H1 (cell line): ENCODE measurements at regions not wholly inside any gene's neighbourhood (a gene's known extent, or its start where the extent isn't known, plus 50 kb on each side); places are given as distances from the start of the nearest gene placed in this dataset.

Experiments
- CTCF ChIA-PET: fragments of 300-600 bp; sonication (Branson Sonifier 250); formaldehyde crosslinking; loops from one replicate; lab custom pipeline; 2021; ENCODE audit not compliant: partially characterized antibody; lab: Charles Lee
- POLR2A ChIA-PET: fragments of 300-600 bp; sonication (Branson Sonifier 250); formaldehyde crosslinking; loops from one replicate; lab custom pipeline; 2021; ENCODE audit warnings: inconsistent platforms; ENCODE audit not compliant: partially characterized antibody; lab: Charles Lee
- DNase-seq, 2 experiments: peaks; one replicate each; pipeline versions ENCODE4 v3.0.0 to v3.0.0-alpha.2; 2010 to 2022; ENCODE audit warnings: low spot score in 2 of 2, low read depth in 1 of 2, mixed read lengths in 1 of 2
- FAIRE-seq: peaks from 2 replicates; lab custom pipeline; 2011; peaks lifted over from hg19 to GRCh38; lab: Jason Lieb, UNC
- H2AFZ ChIP-seq: 2 replicates; pipeline ENCODE4 v1.8.1; 2012; ENCODE audit warnings: low read length, inconsistent platforms
- H2AK5ac ChIP-seq: 2 replicates; pipeline ENCODE4 v1.6.1; 2013; ENCODE audit warnings: low read depth, low read length
- H2BK120ac ChIP-seq: replicated peaks from 2 replicates; pipeline ENCODE3; 2013; ENCODE audit warnings: low read depth, low read length, inconsistent platforms
- H2BK12ac ChIP-seq: 2 replicates; pipeline ENCODE4 v1.6.1; 2013; ENCODE audit warnings: low read depth, low read length
- H2BK15ac ChIP-seq: 2 replicates; pipeline ENCODE4 v1.6.1; 2013; ENCODE audit warnings: low read length
- H2BK20ac ChIP-seq: 2 replicates; pipeline ENCODE4 v1.6.1; 2013; ENCODE audit warnings: low read length
- H2BK5ac ChIP-seq: 2 replicates; pipeline ENCODE4 v1.6.1; 2013; ENCODE audit warnings: low read depth, low read length
- H3K14ac ChIP-seq: 2 replicates; pipeline ENCODE4 v1.6.1; 2013; ENCODE audit warnings: inconsistent platforms; ENCODE audit not compliant: insufficient read length
- H3K18ac ChIP-seq: 2 replicates; pipeline ENCODE4 v1.6.1; 2013; ENCODE audit warnings: low read length; ENCODE audit errors: extremely low read depth
- H3K23ac ChIP-seq: 2 replicates; pipeline ENCODE4 v1.6.1; 2013; ENCODE audit warnings: inconsistent platforms; ENCODE audit not compliant: insufficient read length
- H3K23me2 ChIP-seq: 2 replicates; pipeline ENCODE4 v1.6.1; 2013; ENCODE audit warnings: low read depth, low read length
- H3K27ac ChIP-seq: 2 replicates; pipeline ENCODE4 v1.6.1; 2011; ENCODE audit warnings: low read depth, low read length, inconsistent platforms
- H3K27me3 ChIP-seq, 4 experiments: replicated peaks in 1 of 4; 1 replicate in 1 of 4; 2 replicates in 3 of 4; pipeline versions ENCODE4 v1.6.1 to v1.8.1; 2011 to 2013; ENCODE audit warnings: low read length in 3 of 4, mild to moderate bottlenecking in 3 of 4, inconsistent platforms in 2 of 4, mixed read lengths in 2 of 4, moderate library complexity in 1 of 4; ENCODE audit not compliant: control insufficient read depth in 3 of 4, insufficient read depth in 3 of 4; ENCODE audit errors: extremely low read depth in 1 of 4
- H3K36me3 ChIP-seq, 4 experiments: 2 replicates each; pipeline versions ENCODE4 v1.6.1 to v1.8.1; 2011 to 2013; ENCODE audit warnings: mild to moderate bottlenecking in 4 of 4, low read length in 3 of 4, moderate library complexity in 2 of 4, control low read depth in 1 of 4, inconsistent platforms in 1 of 4; ENCODE audit not compliant: insufficient read depth in 4 of 4, control insufficient read depth in 2 of 4
- H3K4ac ChIP-seq: replicated peaks from 2 replicates; pipeline ENCODE3; 2013; ENCODE audit warnings: low read length, low read depth, mixed read lengths, inconsistent platforms; ENCODE audit not compliant: insufficient read length
- H3K4me1 ChIP-seq, 4 experiments: replicated peaks in 1 of 4; 1 replicate in 1 of 4; 2 replicates in 3 of 4; pipeline versions ENCODE4 v1.6.1 to v1.8.1; 2011 to 2013; ENCODE audit warnings: low read length in 3 of 4, inconsistent platforms in 2 of 4, mixed read lengths in 1 of 4; ENCODE audit not compliant: insufficient read depth in 4 of 4, control insufficient read depth in 3 of 4
- H3K4me2 ChIP-seq, 2 experiments: 2 replicates each; pipeline versions ENCODE4 v1.6.1 to v1.8.1; 2011 to 2013; ENCODE audit warnings: low read depth in 2 of 2, low read length in 2 of 2, control low read depth in 1 of 2, inconsistent platforms in 1 of 2, mild to moderate bottlenecking in 1 of 2; ENCODE audit not compliant: insufficient read depth in 1 of 2
- H3K4me3 ChIP-seq, 4 experiments: fragments of 200-600, 300-600 bp in 1 of 4; sonication (generic), shearing (Covaris generic), sonication (Bioruptor Twin) in 1 of 4; 2 replicates each; pipeline versions ENCODE4 v1.5.1 to v1.8.1; 2011 to 2016; ENCODE audit warnings: low read length in 4 of 4, low read depth in 3 of 4, control low read depth in 2 of 4, inconsistent platforms in 2 of 4, mild to moderate bottlenecking in 2 of 4, mixed read lengths in 1 of 4, moderate library complexity in 1 of 4; ENCODE audit not compliant: insufficient read depth in 2 of 4; ENCODE audit errors: extremely low read depth in 1 of 4
- H3K56ac ChIP-seq: replicated peaks from 2 replicates; pipeline ENCODE3; 2013; ENCODE audit warnings: low read depth, mild to moderate bottlenecking, mixed read lengths, low read length, inconsistent platforms; ENCODE audit not compliant: insufficient read length
- H3K79me1 ChIP-seq: 2 replicates; pipeline ENCODE4 v1.6.1; 2013; ENCODE audit warnings: low read depth, low read length, control low read depth
- H3K79me2 ChIP-seq, 2 experiments: 2 replicates each; pipeline versions ENCODE4 v1.6.1 to v1.8.1; 2012 to 2013; ENCODE audit warnings: low read length in 2 of 2, mild to moderate bottlenecking in 2 of 2, inconsistent platforms in 1 of 2; ENCODE audit not compliant: insufficient read depth in 2 of 2, control insufficient read depth in 1 of 2
- H3K9ac ChIP-seq, 4 experiments: replicated peaks in 1 of 4; 1 replicate in 1 of 4; 2 replicates in 3 of 4; pipeline versions ENCODE4 v1.6.1 to v1.8.1; 2011 to 2013; ENCODE audit warnings: low read depth in 3 of 4, low read length in 3 of 4, control low read depth in 2 of 4, mild to moderate bottlenecking in 2 of 4, moderate library complexity in 2 of 4, inconsistent platforms in 1 of 4; ENCODE audit errors: extremely low read depth in 1 of 4
- H3K9me3 ChIP-seq, 2 experiments: 2 replicates each; pipeline versions ENCODE4 v1.6.1 to v1.8.1; 2012 to 2013; ENCODE audit warnings: mild to moderate bottlenecking in 2 of 2, moderate library complexity in 2 of 2, control low read depth in 1 of 2, inconsistent platforms in 1 of 2, low read depth in 1 of 2, low read length in 1 of 2, mixed read lengths in 1 of 2; ENCODE audit not compliant: insufficient read depth in 2 of 2
- H4K20me1 ChIP-seq, 2 experiments: replicated peaks in 1 of 2; 2 replicates each; pipeline versions ENCODE3 to v1.8.1; 2011 to 2013; ENCODE audit warnings: inconsistent platforms in 2 of 2, low read length in 2 of 2, mild to moderate bottlenecking in 1 of 2; ENCODE audit not compliant: insufficient read depth in 2 of 2, control insufficient read depth in 1 of 2
- H4K5ac ChIP-seq: 2 replicates; pipeline ENCODE4 v1.6.1; 2013; ENCODE audit warnings: low read length, low read depth, mixed read lengths, inconsistent platforms; ENCODE audit not compliant: insufficient read length
- H4K8ac ChIP-seq: 2 replicates; pipeline ENCODE4 v1.8.0; 2013; ENCODE audit warnings: mild to moderate bottlenecking, moderate library complexity, low read length, inconsistent platforms; ENCODE audit not compliant: insufficient read depth; ENCODE audit errors: extremely low read depth
- H4K91ac ChIP-seq: replicated peaks from 2 replicates; pipeline ENCODE3; 2013; ENCODE audit warnings: low read length, mixed read lengths, inconsistent platforms; ENCODE audit not compliant: insufficient read length
- CEBPB ChIP-seq: IDR thresholded peaks from 2 replicates; pipeline ENCODE4 v1.6.1; 2012; ENCODE audit warnings: low read depth, low read length
- CHD2 ChIP-seq: IDR thresholded peaks from 2 replicates; pipeline ENCODE4 v1.6.1; 2012; ENCODE audit warnings: low read length, improper control_type of control experiment
- CREB1 ChIP-seq: IDR thresholded peaks from 2 replicates; pipeline ENCODE4 v1.6.1; 2012; ENCODE audit warnings: inconsistent platforms
- POLR2A ChIP-seq, 2 experiments: IDR thresholded peaks; 1 replicate in 1 of 2; 2 replicates in 1 of 2; pipeline ENCODE4 v1.6.1; 2011; ENCODE audit warnings: low read depth in 2 of 2, low read length in 2 of 2, mild to moderate bottlenecking in 2 of 2; ENCODE audit errors: control extremely low read depth in 1 of 2
- TEAD4 ChIP-seq: IDR thresholded peaks from 2 replicates; pipeline ENCODE4 v1.6.1; 2012; ENCODE audit warnings: low read depth, low read length, inconsistent platforms, mixed read lengths
- WGBS, 2 experiments: shearing (Covaris generic) in 1 of 2; methylation state at CpG; one replicate each; pipeline versions ENCODE4 v1.1.6 to v1.1.7; 2013 to 2015; ENCODE audit warnings: low lambda C conversion rate in 2 of 2, mixed read lengths in 2 of 2, inconsistent platforms in 1 of 2, low coverage in 1 of 2, missing lambda C conversion rate in 1 of 2; ENCODE audit not compliant: insufficient replicate concordance in 2 of 2, insufficient coverage in 1 of 2, insufficient read length in 1 of 2; ENCODE audit errors: extremely low coverage in 1 of 2, missing lambda C conversion rate in 1 of 2; 5-methylcytosine and 5-hydroxymethylcytosine counted together

DNA sequence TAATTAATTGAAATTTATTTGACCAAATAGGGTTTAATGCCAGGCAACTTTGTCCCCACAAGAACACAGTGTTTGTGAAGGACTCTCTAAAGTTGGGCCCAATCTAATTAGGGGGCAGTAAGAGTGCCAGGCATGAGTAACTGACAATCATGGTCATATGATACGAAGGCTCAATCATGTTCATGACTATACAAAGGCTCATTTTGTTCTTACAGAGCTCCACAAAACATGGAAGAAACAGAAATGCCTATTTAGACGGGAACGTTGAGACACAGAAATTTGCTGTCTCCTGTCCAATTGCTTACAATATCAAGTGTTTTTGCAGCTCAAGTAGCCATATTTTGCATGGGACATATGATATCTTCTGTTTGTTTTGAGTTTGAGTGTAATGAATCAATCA lies 391.1 kb downstream of the SI start:
- Histone ChIP-seq H4K8ac (no peak overlapping the region), H3K23me2 (no peaks in the 10 kb centered on the region), H3K27ac (no peak overlapping the region), H3K23ac (no peak overlapping the region), H3K4me1 (no peaks in the 10 kb centered on the region), H3K14ac (no peak overlapping the region), H3K56ac (no peak overlapping the region), H2AK5ac (no peak overlapping the region), H4K20me1 (no peaks in the 10 kb centered on the region), H2BK20ac (no peak overlapping the region), H2BK5ac (no peak overlapping the region), H2BK15ac (no peak overlapping the region), H3K36me3 (no peaks in the 10 kb centered on the region), H2BK120ac (no peak overlapping the region), H3K79me1 (no peaks in the 10 kb centered on the region), H3K79me2 (no peaks in the 10 kb centered on the region), H4K91ac (no peak overlapping the region), H2BK12ac (no peak overlapping the region), H3K4me2 (no peak overlapping the region), H2AFZ (no peak overlapping the region), H3K9ac (no peak overlapping the region), H3K9me3 (no peaks in the 10 kb centered on the region), H4K5ac (no peak overlapping the region), H3K18ac (no peak overlapping the region), H3K4ac (no peak overlapping the region), H3K4me3 (no peak overlapping the region), H3K27me3 (no peaks in the 10 kb centered on the region)
- ChIA-PET POLR2A (no interaction called here), CTCF (no interaction called here)
- FAIRE-seq (peak; percentile 39), DNase-seq (no peak)
- TF ChIP-seq TEAD4 (no peak), CREB1 (no peak), CHD2 (no peak), POLR2A (IDR thresholded peaks at IDR 0.05; ENCODE audit: control extremely low read depth in 1 of 2, low read depth in 2 of 2, low read length in 2 of 2) (no peak), CEBPB (no peak)
- WGBS, 2 experiments: 90% methylated on average over 3 of the region's 3 CpGs; no CpG with 5 or more reads in 1 of the 2 experiments
